HG02938 (cell line): ENCODE measurements at regions not wholly inside any gene's neighbourhood (a gene's known extent, or its start where the extent isn't known, plus 50 kb on each side); places are given as distances from the start of the nearest gene placed in this dataset.

ENCODE experiments used
- ATAC-seq: cut with Tn5 transposase; IDR thresholded peaks from one replicate; pipeline ENCODE4 v1.9.1; 2021; ENCODE audit warnings: mild to moderate bottlenecking, moderate library complexity; ENCODE audit not compliant: unreplicated experiment

DNA sequence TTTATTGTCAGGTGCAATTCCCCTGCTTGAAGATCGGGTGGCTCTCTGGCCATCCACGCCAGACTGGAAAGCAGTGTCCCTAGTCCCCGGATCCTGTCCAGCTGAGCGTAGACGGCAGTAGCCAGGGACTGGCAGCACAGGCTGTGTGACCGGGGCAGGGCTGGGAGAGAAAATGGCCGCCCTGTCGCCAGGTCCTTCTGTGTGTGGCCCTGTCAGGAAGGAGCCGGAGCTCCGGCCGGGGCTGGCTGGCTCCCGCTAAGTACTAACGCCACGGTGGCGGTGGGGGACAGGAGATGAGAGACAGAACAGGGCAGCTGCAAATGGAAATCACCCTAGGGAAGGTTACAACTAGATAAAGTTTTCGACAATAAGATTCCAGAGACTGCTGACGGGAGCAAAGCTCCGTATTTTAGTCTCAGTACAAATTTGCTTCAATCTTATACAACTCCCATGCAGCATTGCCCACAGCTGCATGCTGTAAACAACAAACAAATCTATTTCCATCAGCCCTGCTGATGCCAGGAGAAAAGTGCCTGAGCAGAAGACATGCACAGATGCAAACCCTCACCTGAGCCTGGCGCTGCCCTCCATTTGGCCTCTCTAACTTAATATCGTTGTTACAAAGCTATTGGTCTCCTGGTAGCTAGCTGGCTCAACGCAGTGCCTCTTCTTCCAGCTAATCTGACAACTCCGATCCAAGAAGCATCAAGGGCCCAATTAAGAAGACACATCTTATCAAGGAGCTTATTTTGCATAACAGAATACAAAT lies 253.0 kb downstream of the TSHZ3 start:
- ATAC-seq: no peak

DNA sequence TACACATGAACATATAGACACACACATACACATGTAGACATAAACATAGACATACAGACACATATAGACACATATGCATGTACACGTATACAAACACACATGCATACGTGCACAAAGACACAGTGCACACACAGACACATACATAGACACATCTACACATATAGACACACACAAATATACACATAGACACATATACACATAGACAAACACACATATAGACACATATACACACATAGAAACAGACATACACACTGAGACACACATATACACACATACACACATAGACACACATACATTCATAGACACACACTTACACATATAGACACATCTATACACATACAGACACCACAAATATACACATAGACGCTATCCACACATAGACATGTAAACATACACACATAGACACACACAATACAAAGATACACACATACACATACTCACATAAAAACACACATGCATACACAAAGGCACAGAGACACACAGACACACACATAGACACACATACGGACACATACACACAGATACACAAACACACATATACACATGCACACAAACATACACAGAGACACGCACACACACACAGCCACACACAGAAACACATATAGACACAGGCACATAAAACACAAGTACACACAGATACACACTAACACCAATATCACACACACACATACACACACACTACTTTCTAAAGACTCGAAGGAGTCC lies 254.0 kb downstream of the TSHZ3 start:
- ATAC-seq: no peak

DNA sequence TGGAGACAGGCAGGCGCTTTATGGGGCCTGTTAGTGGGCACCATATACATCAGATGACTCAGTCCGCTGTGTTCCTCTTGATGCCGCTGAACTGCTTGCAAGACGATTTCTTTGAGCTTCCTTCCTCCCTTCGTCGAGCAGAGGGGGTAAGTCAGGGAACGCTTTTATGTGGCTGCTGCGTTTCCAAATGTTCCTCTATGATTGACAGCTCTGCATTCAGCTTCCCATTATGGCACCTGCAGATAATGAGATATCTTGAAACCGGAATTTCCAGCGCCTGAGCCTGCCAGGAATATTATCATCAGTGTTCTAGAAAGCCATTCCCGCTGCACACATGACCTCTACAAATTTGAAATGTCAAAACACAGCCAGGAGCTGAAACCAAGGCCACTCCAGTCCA lies 257.0 kb downstream of the TSHZ3 start:
- no peak for ATAC-seq

DNA sequence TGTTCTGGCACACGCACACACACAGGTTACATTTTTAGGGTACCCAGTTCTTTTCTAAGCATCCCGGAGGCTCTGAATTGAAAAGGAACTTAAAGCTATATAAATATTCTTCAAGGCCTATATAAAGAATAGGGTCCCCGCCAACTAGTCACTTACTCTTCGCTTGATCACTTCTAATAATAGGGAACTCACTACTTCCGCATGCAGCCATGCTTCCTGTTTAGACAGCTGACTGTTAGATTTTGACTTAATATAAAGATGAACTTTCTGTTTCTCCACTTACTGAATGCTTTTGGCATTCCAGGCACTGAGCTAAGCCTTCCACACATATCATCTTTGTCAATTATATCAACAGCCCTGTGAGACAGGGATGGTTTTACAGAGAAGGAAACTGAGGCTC lies 259.6 kb downstream of the TSHZ3 start:
- ATAC-seq: no peak

DNA sequence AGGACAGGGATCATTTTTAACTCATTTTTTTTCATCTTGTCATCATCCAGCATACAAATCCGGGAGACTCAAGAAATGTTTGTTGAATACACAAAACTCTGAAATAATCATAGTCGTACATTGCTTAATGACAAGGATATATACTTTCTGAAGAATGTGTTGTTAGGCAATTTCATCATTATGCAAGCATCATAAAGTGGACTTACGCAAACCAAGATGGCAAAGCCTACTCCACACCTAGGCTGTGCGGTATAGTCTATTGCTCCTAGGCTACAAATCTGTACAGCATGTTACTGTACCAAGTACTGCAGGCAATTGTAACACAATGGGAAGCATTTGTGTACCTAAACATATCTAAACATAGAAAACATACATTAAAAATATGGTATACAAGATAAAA lies 264.1 kb downstream of the TSHZ3 start:
- no peak for ATAC-seq

DNA sequence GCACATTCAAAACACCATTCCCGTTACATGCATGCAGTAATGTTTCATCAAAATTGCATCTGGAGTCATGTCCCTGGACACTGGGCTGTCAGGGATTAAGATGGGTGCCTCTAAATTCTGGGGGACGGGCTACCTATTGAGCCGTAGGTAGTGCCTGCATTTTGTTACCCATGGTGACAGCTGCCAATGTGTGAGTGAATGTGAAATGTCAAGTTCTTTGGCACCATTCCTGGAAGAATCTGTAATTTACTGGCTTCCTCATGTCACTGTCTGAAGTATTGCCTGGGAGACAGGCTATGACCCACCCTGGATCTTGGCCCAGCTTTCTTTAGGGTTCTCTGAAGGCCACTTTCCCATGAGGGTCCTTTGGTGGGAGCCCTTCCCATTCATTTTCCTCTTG lies 266.1 kb downstream of the TSHZ3 start:
- ATAC-seq: no peak

DNA sequence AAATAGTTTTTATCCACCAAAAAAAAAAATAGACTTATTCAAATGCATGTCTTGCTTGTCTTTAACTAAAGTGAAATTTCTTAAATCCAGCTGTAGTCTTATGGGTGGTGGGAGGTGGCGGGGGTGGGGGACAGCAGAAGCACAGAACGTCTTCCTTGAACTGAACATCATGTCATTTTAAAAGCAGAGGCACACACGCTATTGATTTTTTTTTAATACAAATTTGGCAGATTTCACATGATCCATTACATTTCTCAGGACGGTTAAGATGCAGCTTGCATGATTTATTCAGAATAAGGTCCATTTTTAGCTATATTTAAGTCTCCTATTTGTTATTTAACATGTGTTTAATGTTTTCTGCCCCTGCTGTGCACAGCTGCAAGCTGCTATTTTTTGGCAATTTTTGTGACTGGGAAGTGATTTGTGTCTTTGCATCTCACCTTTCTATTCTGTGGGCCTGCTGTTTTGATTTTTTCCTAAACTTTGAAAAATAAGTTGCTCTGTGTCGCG lies 274.0 kb downstream of the TSHZ3 start:
- ATAC-seq: no peak

DNA sequence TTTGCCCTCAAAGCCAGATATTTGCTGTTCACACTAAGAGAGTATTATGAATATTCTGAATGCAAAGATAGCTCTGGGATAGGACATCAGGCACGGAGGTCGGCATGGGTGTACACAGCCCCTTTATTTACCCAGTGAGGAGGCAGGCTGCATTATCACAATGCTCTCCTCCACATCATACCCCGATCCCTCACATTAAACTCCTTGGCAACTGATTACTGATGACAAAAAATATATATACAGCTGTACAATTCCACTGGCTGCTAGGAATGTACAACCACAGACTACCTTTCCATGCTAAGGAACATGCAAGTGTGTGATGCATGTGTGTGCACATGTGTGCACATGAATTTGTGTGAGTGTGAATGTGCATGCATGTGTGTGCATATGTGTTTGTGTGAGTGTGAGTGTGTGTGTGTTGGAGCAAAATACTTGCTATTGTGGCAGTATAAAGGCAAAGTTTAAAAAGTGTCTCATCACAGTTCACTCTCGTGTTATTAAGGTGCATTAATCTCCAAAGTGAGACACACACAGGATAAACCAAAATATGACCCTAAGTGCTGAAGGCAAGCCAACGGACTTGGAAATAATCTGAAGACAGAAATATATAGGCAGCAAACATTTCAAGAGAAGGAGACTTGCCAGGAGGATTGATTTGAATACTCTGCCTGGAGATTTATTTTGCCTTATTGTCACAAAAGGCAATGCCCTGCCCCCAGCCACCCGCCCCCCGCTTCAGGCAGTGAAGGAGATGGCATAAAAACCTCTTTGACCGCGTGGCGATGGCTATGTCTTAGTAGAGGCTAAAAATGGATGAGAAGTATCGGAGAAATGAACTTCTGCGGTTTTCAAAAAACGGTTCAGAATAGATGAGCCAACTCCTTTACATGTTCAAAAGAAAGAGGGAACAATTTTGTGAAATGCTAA lies 274.8 kb downstream of the TSHZ3 start:
- ATAC-seq: no peak

DNA sequence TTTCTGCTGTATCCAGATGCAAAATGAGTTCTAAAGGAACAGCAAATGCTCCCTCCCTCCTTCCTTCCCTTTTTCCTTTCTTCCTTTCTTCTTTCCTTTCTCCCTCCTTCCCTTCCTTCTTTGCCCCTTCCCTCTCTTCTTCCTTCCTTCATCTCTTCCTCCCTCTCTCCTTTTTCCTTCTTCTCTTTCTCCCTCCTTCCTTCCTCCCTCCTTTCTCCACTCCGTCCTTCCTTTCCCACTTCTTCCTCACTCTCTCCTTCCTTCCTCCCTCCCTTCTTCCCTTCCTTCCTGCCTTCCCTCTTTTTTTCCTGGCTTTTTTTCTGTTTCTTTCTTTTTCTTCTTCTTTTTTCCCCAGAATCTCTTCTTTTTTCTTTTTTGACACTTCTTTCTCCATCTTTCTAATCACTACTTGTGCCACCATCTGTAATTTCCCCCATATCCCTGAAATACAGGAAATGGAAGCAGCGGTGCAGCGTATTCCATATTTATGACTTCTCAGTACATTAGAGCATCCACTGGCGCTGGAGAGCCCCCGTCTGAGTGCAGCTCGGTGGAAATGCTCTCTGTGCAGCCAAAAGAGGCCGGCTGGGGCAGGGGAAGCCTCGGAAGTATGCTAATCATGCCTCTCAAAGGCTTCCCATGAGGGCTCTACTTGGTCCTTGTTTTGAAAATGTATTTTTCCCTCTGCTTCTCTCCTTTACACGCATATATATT lies 275.6 kb downstream of the TSHZ3 start:
- ATAC-seq: no peak

DNA sequence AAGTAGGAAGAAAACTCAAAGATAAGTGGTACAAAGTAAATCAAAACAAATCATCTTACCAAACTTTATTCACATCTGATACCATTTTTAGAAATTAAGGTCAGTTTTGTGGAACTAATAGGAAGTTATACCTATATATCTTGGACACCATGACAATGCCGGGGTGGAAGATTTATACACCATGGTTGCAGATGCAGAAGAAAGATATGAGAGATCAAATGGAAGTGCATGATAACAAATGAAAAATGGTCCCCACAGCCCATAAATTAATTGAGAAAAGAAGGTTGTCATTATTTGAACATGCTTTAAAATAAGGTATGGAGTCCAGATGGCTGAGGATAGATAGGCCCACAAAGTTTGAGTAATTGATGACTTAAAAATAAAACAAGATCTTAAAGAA lies 276.8 kb downstream of the TSHZ3 start:
- ATAC-seq: no peak

DNA sequence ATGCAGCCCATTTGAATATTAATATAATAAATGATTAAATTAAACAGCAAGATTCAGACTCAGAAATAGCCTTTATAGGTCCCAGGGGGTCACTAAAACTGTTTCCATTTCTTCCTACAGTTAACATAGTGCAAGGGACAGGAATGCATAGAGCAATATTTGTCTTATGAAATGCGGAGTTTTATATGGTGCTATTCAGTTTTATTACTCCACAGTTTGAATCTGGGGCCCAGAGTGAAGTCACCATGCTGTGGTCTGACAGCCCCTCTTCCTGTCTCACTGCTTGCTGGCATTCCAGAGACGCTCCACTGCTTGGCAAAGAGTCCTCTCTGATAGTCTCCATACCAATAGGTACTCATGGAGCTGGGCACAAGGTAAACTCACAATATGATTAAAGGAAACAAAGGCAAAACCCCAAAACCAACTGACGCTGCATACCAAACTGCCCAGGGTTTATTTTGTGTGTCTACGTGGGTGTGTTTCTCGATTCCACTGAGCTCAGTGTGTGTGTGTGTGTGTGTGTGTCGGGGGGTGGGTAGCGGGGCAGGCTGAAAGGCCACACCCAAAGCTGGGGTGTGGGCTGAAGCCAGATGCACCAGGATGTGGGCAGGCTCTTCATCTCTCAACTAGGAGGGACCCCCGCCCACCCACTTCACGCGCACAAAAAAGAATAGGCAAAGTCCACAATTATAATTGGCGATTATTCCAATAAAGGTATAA lies 277.9 kb downstream of the TSHZ3 start:
- ATAC-seq: no peak

DNA sequence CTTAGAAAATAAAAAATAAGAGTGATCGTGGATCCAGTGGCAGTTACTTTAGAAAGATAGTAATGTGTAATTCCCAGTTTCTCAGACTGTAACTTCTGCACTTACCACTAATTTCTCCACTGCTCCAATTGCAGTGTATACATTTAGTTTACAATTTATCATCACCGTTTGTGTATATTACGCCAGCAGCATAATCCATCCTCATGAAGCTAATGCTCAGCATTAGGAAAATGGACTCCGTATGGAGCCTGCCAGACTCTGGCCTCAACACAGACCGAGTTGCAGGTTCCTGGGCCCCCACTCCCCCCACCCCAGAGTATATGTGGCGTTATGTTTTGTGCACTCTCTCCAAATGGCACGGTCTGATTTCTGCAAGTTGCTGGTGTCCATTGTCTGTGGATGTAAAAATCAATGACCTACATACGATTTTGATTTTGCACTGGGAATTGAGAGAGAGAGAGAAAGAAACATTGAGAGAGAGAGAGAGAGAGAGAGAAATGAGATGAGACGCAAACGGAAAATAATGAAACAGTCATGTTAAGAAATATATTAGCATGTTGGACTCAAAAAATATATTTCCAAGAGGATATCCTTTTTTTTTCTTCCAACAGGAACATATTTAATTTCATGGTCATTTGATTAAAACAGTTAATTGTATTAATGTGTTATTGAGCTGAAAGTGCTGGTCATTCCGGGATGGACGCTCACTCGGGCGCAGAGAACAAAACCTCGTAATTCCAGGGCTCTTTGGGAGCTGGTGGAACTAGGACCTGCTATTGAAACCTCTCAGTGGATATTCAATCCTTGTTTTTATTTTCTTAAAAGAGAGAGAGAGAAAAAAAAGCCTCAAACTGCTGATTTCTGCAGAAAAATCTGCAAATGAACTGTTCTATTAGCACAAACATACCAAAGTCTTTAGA lies 278.8 kb downstream of the TSHZ3 start:
- no peak for ATAC-seq

DNA sequence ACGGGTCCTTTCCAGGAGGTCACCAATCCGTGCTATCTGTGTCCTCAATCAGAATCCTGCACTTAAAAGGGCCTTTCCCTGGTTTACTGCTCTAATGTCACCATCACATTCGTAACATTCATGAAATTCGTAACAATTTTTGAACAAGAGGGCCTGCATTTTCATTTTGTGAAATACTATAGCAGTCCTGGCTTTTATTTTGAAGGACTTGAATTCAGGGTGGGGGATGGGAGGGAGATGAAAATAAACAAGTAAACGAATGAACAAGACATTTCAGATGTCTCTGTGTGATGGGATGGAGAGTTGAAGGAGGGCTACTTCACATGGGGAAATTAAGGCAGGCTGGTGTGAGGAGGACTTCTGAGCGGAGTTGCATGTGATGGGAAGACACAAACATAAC lies 281.0 kb downstream of the TSHZ3 start:
- ATAC-seq: no peak

DNA sequence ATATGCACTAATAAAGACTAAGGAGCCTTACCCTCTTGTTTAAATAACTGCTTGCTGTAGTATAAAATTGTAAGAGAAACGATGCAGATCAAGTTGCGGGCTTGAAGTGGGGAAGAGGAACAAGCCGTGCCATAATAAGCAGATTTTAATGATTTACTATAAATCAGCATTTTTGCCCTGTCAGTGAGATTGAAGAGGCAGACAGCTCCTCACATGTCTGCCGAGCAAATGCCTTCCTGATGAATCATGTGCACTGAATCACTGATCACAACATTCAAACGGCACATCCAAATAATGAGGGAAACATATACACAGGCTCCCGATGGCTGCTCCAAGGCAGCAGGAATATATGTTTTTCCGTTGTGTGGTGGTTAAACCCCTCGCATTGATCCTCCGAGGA lies 282.9 kb downstream of the TSHZ3 start:
- ATAC-seq: no peak

DNA sequence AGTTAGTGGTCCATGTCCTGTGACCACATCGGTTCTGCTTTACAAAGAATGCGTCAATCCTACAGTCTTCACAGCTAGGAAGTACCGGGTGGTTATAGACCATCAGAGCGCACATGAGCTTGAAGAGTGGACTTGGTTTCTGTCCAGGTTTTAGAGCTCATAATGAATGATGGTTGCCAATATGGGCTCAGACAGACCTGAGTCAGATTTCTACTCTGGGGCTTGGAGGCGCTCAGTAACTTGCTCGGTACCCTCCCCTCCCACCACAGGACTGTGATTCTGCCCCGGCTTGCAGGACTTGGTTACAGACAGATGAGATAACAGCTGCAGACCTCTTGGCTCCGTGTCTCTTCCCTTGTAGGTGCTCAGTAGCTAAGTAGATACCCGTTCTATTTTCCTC lies 284.7 kb downstream of the TSHZ3 start:
- ATAC-seq: no peak

DNA sequence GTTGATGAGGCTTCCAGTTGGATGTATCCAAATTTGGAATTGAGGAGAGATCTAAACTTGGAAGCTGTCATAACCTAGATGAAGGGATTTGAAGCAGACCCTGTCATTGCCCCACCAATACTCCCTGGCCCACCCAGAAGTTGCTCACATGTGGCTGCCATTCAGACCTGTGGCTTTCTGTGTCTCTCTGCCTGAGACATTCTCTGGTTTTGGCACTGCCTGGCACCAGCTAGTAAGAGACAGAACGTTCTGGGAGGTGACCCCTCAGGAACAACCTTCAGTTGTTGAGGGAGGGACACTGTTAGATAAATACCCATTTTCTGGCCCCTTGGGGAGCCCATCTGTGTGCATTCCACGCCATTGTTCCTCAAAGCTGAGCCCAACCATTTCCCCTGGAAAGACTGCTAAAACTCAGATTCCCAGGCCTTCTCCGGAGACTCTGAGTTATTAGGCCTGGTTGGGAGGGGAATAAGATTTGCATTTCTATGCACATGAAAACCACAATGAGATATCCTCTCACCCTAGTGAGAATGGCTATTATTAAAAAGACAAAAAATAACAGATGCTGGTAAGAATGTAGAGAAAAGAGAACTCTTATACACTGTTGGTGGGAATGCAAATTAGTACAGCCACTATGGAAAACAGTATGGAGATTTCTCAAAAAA lies 290.4 kb downstream of the TSHZ3 start:
- no peak for ATAC-seq

DNA sequence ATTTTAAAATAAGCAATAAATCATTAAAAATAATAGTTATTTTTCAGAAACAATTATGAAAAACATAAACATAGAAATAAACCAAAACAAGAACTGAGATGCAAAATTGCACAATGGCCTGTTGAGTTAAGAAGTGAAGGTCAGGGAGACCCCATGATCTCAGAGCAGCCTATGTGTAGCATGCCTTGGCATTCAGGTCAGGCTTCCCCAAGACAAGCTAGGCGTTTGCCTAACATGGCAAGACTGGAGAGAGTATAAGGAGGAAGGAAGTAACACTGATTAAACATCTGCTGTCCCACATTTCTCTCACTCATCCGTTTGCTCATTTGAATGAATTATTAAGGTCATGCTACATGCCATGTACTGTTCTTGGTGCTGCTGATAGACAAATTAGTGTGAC lies 291.8 kb downstream of the TSHZ3 start:
- ATAC-seq: no peak

DNA sequence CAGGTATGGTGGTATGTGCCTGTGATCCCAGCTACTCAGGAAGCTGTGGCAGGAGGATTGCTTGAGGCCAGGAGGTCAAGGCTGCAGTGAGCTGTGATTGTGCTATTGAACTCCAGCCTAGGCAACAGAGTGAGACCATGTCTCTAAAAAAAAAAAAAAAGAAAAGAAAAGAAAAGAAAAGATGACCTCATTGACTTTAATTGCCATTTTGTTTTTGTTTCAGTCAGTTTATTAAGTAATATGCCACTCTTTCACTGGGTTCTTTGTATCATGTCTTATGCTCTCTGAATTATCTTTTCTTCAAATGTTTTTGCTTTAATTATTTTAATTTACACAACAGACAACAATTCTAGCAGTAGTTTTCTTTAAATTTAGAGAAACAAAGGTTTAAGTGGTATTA lies 293.8 kb downstream of the TSHZ3 start:
- ATAC-seq: no peak

DNA sequence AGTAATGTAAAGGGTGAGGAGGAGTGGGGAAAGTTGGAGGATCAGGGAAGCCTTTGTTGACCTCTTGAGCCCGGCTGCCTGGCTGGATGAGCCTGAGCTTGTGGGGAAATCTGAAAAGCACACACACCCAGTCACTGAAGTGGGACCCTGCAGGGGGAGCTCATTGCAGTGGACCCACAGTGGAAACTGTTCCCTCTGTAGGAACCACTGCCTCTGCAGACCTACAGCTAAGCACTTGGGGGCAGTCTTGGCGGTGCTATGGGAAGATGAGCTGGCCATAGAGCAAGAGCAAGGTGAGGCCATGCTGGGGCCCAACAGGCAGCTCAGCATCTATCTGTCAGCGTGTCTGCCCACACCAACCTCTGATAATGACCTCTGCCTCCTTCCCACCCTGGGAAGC lies 294.8 kb downstream of the TSHZ3 start:
- ATAC-seq: no peak
